ENCODE measurements at regions not wholly inside any gene's neighbourhood (a gene's known extent, or its start where the extent isn't known, plus 50 kb on each side); places are given as distances from the start of the nearest gene placed in this dataset.

DNA sequence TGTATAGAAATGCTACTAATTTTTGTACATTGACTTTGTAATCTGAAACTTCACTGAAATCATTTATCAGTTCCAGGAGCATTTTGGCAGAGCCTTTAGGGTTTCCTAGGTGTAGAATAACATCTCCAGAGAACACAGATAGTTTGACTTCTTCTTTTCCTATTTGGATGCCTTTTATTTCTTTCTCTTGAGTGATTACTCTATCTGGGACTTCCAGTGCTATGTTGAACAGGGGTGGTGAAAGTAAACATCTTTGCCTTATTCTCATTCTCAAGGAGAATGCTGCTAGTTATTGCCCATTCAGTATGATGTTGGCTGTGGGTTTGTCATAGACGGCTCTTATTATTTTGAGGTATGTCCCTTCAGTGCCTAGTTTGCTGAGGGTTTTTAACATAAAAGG is 697.9 kb upstream of the ROBO1 start:
- Histone ChIP-seq H3K36me3 (no peaks in the 10 kb centered on the region), H3K4me3 (no peak overlapping the region), H3K4me1 (no peaks in the 10 kb centered on the region), H3K27ac (no peak overlapping the region), H3K9me3 (no peaks in the 10 kb centered on the region), H3K27me3 (no peaks in the 10 kb centered on the region)
- no peak for ATAC-seq
- TF ChIP-seq POLR2A (IDR thresholded peaks at IDR 0.05) (no peak), POLR2AphosphoS5 (IDR thresholded peaks at IDR 0.05) (no peak), EP300 (IDR thresholded peaks at IDR 0.05) (no peak)
- TF ChIP-seq, protein P1, sequence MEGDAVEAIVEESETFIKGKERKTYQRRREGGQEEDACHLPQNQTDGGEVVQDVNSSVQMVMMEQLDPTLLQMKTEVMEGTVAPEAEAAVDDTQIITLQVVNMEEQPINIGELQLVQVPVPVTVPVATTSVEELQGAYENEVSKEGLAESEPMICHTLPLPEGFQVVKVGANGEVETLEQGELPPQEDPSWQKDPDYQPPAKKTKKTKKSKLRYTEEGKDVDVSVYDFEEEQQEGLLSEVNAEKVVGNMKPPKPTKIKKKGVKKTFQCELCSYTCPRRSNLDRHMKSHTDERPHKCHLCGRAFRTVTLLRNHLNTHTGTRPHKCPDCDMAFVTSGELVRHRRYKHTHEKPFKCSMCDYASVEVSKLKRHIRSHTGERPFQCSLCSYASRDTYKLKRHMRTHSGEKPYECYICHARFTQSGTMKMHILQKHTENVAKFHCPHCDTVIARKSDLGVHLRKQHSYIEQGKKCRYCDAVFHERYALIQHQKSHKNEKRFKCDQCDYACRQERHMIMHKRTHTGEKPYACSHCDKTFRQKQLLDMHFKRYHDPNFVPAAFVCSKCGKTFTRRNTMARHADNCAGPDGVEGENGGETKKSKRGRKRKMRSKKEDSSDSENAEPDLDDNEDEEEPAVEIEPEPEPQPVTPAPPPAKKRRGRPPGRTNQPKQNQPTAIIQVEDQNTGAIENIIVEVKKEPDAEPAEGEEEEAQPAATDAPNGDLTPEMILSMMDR (IDR thresholded peaks at IDR 0.05): no peak
- 80 to 89% methylated on average over 1 of the region's 1 CpG for WGBS, 2 donors (ENCODE audit: low coverage in 1 of 2)

DNA sequence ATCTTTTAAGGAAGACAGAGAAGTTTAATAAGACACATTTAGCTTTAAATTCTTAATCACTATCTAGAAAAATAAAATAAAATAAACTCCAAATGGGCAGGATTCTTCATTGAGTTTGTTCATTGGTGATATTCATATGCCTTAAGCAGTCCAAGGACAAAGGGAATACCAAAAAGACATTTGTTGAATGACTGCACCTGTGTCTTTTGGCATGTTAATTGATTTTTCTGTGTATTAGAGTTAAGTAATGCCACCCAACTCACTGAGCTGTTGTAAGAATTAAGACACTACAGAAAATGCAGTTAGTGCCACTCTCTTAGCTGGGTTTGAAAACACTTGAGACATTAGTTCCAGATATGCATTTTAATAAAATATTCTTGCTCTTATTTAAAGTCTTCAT is 683.6 kb upstream of the ROBO1 start:
- Histone ChIP-seq H3K27ac (no peak overlapping the region), H3K4me3 (no peak overlapping the region), H3K4me1 (no peaks in the 10 kb centered on the region), H3K36me3 (no peaks in the 10 kb centered on the region), H3K27me3 (no peaks in the 10 kb centered on the region), H3K9me3 (no peaks in the 10 kb centered on the region)
- TF ChIP-seq, protein P1 (IDR thresholded peaks at IDR 0.05): no peak
- TF ChIP-seq EP300 (IDR thresholded peaks at IDR 0.05): no peak
- TF ChIP-seq POLR2A (IDR thresholded peaks at IDR 0.05): no peak
- TF ChIP-seq POLR2AphosphoS5 (IDR thresholded peaks at IDR 0.05): no peak
- ATAC-seq: no peak

DNA sequence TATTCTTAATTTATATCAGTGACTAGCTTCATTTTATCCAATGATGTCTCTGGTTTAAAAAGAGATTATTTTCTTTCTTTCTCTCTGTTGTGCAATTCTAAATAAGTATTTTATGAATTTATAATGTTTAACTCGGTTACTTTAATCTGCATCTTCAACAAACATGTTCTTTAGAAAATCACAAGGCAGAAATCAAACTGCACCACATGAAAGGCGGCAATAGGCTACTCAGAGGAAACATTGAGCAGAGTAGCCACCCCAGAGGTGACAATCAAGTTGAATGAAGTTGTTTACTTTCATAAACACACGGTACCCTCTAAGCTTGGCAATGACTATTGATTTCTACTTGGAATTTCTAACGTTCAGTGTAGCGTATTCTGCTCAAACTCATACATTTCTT is 677.8 kb upstream of the ROBO1 start:
- Histone ChIP-seq H3K27ac (no peak overlapping the region), H3K27me3 (no peaks in the 10 kb centered on the region), H3K4me1 (no peaks in the 10 kb centered on the region), H3K9me3 (no peaks in the 10 kb centered on the region), H3K36me3 (no peaks in the 10 kb centered on the region), H3K4me3 (no peak overlapping the region)
- no peak for ATAC-seq
- no peak for TF ChIP-seq EP300 (IDR thresholded peaks at IDR 0.05)
- 66 to 83% methylated on average over 4 to 5 of the region's 5 CpGs for WGBS, 2 donors (ENCODE audit: low coverage in 1 of 2)

DNA sequence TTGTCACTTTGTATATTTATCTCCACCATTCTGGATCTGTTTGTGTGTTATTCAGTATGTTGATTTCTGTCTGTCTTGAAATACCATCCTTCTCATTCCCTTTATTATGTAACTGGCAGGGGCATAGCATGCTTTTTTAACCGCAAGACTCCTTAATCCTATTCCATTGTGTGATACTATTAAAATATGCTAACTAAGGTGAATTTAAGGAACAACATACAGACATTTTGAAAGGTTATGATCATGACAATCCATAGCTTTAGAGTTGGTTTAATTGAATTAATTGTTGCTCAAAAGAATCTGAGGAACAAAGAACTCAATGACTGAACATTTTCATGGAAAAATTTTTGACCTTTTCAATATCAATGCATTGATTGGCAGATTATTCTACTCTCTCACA is 677.3 kb upstream of the ROBO1 start:
- H3K27ac ChIP-seq: no peak overlapping the region
- no peaks in the 10 kb centered on the region for H3K27me3 ChIP-seq
- 55 to 63% methylated on average over 1 of the region's 1 CpG for WGBS, 2 donors (ENCODE audit: low coverage in 1 of 2)
- ATAC-seq: no peak
- no peak for TF ChIP-seq EP300 (IDR thresholded peaks at IDR 0.05)
- TF ChIP-seq, protein P1 (IDR thresholded peaks at IDR 0.05): no peak
- TF ChIP-seq POLR2AphosphoS5 (IDR thresholded peaks at IDR 0.05): no peak
- TF ChIP-seq POLR2A (IDR thresholded peaks at IDR 0.05): no peak
- no peaks in the 10 kb centered on the region for H3K9me3 ChIP-seq
- H3K36me3 ChIP-seq: no peaks in the 10 kb centered on the region
- no peaks in the 10 kb centered on the region for H3K4me1 ChIP-seq
- no peak overlapping the region for H3K4me3 ChIP-seq

DNA sequence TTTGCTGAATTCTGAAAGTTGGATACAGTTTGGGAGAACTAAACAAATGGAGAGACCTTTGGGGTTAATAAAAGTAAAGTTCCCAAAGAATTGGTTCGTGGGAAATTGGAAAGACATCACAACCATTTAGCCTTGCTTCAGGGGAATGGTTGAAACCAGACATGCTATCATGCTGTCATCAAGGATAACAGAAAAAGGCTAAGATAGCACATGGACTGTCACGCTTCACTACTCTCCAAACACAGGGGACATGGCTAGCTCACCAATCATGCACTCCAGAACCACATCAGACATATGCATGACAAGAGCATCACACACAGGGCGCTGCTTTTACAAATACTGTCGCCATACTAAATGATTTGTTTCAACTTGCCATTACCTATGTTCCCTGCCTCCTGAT is 671.7 kb upstream of the ROBO1 start:
- TF ChIP-seq, protein P1 (IDR thresholded peaks at IDR 0.05): no peak
- TF ChIP-seq POLR2AphosphoS5 (IDR thresholded peaks at IDR 0.05) (no peak), EP300 (IDR thresholded peaks at IDR 0.05) (no peak), POLR2A (IDR thresholded peaks at IDR 0.05) (no peak)
- 43 to 63% methylated on average over 4 of the region's 4 CpGs for WGBS, 2 donors (ENCODE audit: low coverage in 1 of 2)
- no peaks in the 10 kb centered on the region for H3K27me3 ChIP-seq
- no peaks in the 10 kb centered on the region for H3K4me1 ChIP-seq
- no peak overlapping the region for H3K27ac ChIP-seq
- no peaks in the 10 kb centered on the region for H3K36me3 ChIP-seq
- no peak overlapping the region for H3K4me3 ChIP-seq
- H3K9me3 ChIP-seq: no peaks in the 10 kb centered on the region
- ATAC-seq: no peak

DNA sequence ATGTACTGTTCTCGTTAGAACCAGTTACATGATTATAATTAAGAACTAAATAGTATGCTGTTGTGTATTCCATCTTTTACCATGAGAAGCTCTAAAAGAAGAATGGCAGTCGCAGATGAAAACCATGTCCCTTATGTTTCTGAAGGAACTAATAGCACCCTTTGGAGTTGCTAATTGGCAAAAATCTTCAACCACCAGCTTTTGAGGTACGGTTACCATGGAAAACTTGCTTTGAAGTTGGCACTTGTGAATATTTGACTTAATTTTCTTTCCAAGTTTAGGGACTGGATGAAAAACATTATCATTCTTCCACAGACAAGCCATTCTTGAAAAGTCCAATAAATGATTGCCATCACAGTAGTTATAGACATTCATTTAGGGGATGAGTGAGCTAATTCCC is 666.6 kb upstream of the ROBO1 start:
- no peak for ATAC-seq
- Histone ChIP-seq H3K36me3 (no peaks in the 10 kb centered on the region), H3K4me1 (no peaks in the 10 kb centered on the region), H3K27ac (no peak overlapping the region), H3K27me3 (no peaks in the 10 kb centered on the region), H3K9me3 (no peaks in the 10 kb centered on the region), H3K4me3 (no peak overlapping the region)
- 83 to 87% methylated on average over 3 of the region's 3 CpGs for WGBS, 2 donors (ENCODE audit: low coverage in 1 of 2)
- no peak for TF ChIP-seq EP300 (IDR thresholded peaks at IDR 0.05)
- no peak for TF ChIP-seq POLR2A (IDR thresholded peaks at IDR 0.05)
- TF ChIP-seq, protein P1 (IDR thresholded peaks at IDR 0.05): no peak
- TF ChIP-seq POLR2AphosphoS5 (IDR thresholded peaks at IDR 0.05): no peak

All from gastroesophageal sphincter (tissue), 4 donors.